Naive thymus-derived CD4-positive, alpha-beta T cell (primary cell): ENCODE measurements at regions not wholly inside any gene's neighbourhood (a gene's known extent, or its start where the extent isn't known, plus 50 kb on each side); places are given as distances from the start of the nearest gene placed in this dataset.
"Not testable (repeated sequence)": the region's sequence is repeated elsewhere in the genome, so short reads cannot be mapped to it uniquely, and the experiment has no call there.

Source experiments
- ATAC-seq: fragments of 150-1000 bp; cut with Tn5 transposase; 2 replicates; pipeline ENCODE4 v1.10.0; 2021; ENCODE audit warnings: mild to moderate bottlenecking, moderate library complexity
- CTCF ChIA-PET: fragments of 350-600 bp; sonication (Branson Sonifier 250); formaldehyde crosslinking; loops from one replicate; lab custom pipeline; 2021; ENCODE audit warnings: antibody characterized with exemption; lab: Charles Lee
- POLR2A ChIA-PET: fragments of 350-600 bp; sonication (Branson Sonifier 250); formaldehyde crosslinking; loops from one replicate; lab custom pipeline; 2021; ENCODE audit warnings: antibody characterized with exemption, inconsistent platforms; lab: Charles Lee
- DNase-seq, 9 donors: peaks; one replicate each; pipeline versions ENCODE4 v3.0.0 to v3.0.0-alpha.2; 2020 to 2022; ENCODE audit warnings: mixed read lengths in 1 of 9
- H3K27ac ChIP-seq: one replicate; pipeline ENCODE4 v1.7.0; 2013; ENCODE audit warnings: mild to moderate bottlenecking, low read depth, low read length, moderate library complexity
- H3K27me3 ChIP-seq, 2 donors: one replicate each; pipeline ENCODE4 v1.7.0; 2013; ENCODE audit warnings: low read length in 2 of 2, mild to moderate bottlenecking in 2 of 2, moderate library complexity in 2 of 2; ENCODE audit not compliant: control insufficient read depth in 2 of 2, insufficient read depth in 2 of 2
- H3K36me3 ChIP-seq, 3 experiments: 1 replicate in 2 of 3; 2 replicates in 1 of 3; pipeline ENCODE4 v1.7.0; 2013; ENCODE audit warnings: low read length in 3 of 3, mild to moderate bottlenecking in 3 of 3, moderate library complexity in 1 of 3; ENCODE audit not compliant: insufficient read depth in 3 of 3, control insufficient read depth in 2 of 3
- H3K4me1 ChIP-seq, 2 donors: one replicate each; pipeline ENCODE4 v1.7.0; 2013; ENCODE audit warnings: low read length in 2 of 2, mild to moderate bottlenecking in 2 of 2, moderate library complexity in 1 of 2; ENCODE audit not compliant: control insufficient read depth in 2 of 2, insufficient read depth in 2 of 2
- H3K4me3 ChIP-seq: 2 replicates; pipeline ENCODE4 v1.7.0; 2013; ENCODE audit warnings: mild to moderate bottlenecking, low read length
- H3K9me3 ChIP-seq, 3 experiments: 1 replicate in 2 of 3; 2 replicates in 1 of 3; pipeline ENCODE4 v1.7.0; 2013; ENCODE audit warnings: low read length in 3 of 3; ENCODE audit not compliant: control insufficient read depth in 2 of 3
- H3K27ac Mint-ChIP-seq, 9 donors: one replicate each; pipeline ENCODE4 v1.8.0; 2020 to 2022; ENCODE audit warnings: mixed read lengths in 9 of 9, mild to moderate bottlenecking in 8 of 9, moderate library complexity in 5 of 9, inconsistent platforms in 2 of 9
- H3K27me3 Mint-ChIP-seq, 5 donors: one replicate each; pipeline ENCODE4 v1.8.0; 2021 to 2022; ENCODE audit warnings: mixed read lengths in 5 of 5, mild to moderate bottlenecking in 1 of 5
- H3K36me3 Mint-ChIP-seq, 5 donors: one replicate each; pipeline ENCODE4 v1.8.0; 2020 to 2022; ENCODE audit warnings: mixed read lengths in 5 of 5, mild to moderate bottlenecking in 3 of 5, inconsistent platforms in 1 of 5
- H3K4me1 Mint-ChIP-seq, 7 donors: one replicate each; pipeline ENCODE4 v1.8.0; 2020 to 2022; ENCODE audit warnings: mixed read lengths in 7 of 7, mild to moderate bottlenecking in 3 of 7, inconsistent platforms in 1 of 7
- H3K4me3 Mint-ChIP-seq, 10 donors: one replicate each; pipeline ENCODE4 v1.8.0; 2020 to 2022; ENCODE audit warnings: mild to moderate bottlenecking in 10 of 10, mixed read lengths in 10 of 10, moderate library complexity in 6 of 10, inconsistent platforms in 2 of 10
- H3K9me3 Mint-ChIP-seq, 11 donors: one replicate each; pipeline ENCODE4 v1.8.0; 2020 to 2022; ENCODE audit warnings: mixed read lengths in 11 of 11, mild to moderate bottlenecking in 4 of 11, inconsistent platforms in 1 of 11, moderate library complexity in 1 of 11
- intact Hi-C, 2 donors: fragments of 100-400 bp; cut with micrococcal nuclease; formaldehyde crosslinking; loops; one replicate each; pipeline ENCODE4 v1.15.1; 2023

DNA sequence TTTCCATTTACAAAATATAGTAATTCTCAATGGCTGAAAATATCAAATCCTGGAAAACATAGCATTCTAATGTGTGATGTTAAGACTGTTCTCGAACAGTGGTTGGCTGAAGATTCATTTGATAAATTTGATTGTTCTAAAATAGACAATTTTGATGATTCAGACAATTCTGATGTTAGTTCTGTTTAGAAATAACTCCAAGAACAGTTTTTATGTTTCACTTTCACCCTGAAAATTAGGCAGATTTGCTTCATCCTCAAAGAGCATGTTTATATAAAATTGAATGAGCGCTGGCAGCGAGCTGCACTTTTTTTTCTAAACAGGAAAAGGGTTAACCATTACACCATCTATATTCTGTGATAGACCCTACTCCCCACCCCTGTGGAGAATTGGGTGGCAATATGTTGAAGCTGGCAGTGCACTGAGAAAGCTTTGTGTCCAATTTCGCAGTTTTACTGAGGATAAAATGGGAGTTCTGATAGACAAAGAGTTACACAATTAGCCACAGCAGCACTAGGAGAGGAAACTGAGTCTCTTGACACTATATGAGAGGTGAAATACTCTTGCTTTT is 69.6 kb upstream of the TMED7 start:
- Mint-ChIP-seq H3K4me1 (no peaks in the 10 kb centered on the region), H3K4me3 (no peak overlapping the region), H3K27me3 (peaks cover 12 to 28% (median 19%) of the 10 kb centered on the region in 5 donors), H3K27ac (no peak overlapping the region), H3K36me3 (no peaks in the 10 kb centered on the region), H3K9me3 (no peaks in the 10 kb centered on the region)
- Histone ChIP-seq H3K9me3 (no peaks in the 10 kb centered on the region), H3K27ac (no peak overlapping the region), H3K36me3 (no peaks in the 10 kb centered on the region), H3K4me1 (no peaks in the 10 kb centered on the region), H3K27me3 (no peaks in the 10 kb centered on the region), H3K4me3 (no peak overlapping the region)
- intact Hi-C loops, result no loop called here
- ChIA-PET CTCF (no interaction called here), POLR2A (no interaction called here)
- DNase-seq (no peak), ATAC-seq (no peak)

DNA sequence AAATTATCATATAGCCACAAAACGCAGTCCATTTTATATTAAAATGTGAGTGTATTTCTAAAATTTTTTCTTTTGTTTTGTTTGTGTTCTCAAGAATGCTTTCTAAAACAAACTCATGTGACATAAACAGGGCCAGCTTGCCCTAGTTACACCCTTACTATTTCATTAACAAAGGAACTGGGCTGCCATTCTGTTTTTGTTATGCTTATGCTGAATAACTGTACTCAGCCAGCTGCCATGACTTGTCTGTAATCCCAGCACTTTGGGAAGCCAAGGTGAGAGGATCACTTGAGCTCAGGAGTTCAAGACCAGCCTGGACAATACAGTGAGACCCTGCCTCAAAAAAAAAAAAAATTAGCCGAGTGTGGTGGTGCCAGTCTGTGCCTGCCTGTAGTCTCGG is 66.0 kb upstream of the TMED7 start:
- H3K36me3 Mint-ChIP-seq, POLR2A ChIA-PET, H3K27ac ChIP-seq, H3K36me3 ChIP-seq, H3K4me3 ChIP-seq, CTCF ChIA-PET, ATAC-seq, H3K4me1 ChIP-seq, H3K9me3 Mint-ChIP-seq, H3K4me1 Mint-ChIP-seq, intact Hi-C loops, DNase-seq, H3K4me3 Mint-ChIP-seq, H3K27me3 ChIP-seq, H3K27ac Mint-ChIP-seq, H3K9me3 ChIP-seq: not testable (repeated sequence)
- peaks cover 14 to 46% (median 41%) of the 10 kb centered on the region in 5 donors for H3K27me3 Mint-ChIP-seq

DNA sequence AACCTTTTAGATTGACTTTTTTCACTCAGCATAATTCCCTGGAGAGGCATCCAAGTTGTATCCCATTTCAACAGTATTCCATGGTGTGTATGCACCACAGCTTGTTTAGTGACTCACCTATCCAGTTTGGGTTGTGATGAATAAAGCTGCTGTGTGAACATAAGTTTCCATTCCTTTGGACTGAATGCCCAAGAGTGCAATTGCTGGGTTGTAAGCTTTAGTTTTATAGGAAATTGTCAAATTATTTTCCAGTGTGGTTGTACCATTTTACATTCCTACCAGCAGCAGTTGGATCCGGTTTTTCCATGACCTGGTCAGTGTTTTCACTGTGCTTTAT is 60.9 kb upstream of the TMED7 start:
- ChIA-PET CTCF (no interaction called here), POLR2A (no interaction called here)
- no peaks in the 10 kb centered on the region for H3K4me1 ChIP-seq
- H3K4me3 ChIP-seq, result no peak overlapping the region
- no peaks in the 10 kb centered on the region for H3K36me3 ChIP-seq
- no peak overlapping the region for H3K27ac Mint-ChIP-seq
- no peak overlapping the region for H3K4me3 Mint-ChIP-seq
- H3K4me1 Mint-ChIP-seq, result no peaks in the 10 kb centered on the region
- peaks cover 26 to 50% (median 40%) of the 10 kb centered on the region in 5 donors for H3K27me3 Mint-ChIP-seq
- H3K9me3 Mint-ChIP-seq, result peaks cover 0 to 5% (median 0%) of the 10 kb centered on the region in 11 donors
- no peaks in the 10 kb centered on the region for H3K9me3 ChIP-seq
- DNase-seq (no peak), ATAC-seq (no peak)
- intact Hi-C loops, result no loop called here
- no peak overlapping the region for H3K27ac ChIP-seq
- no peaks in the 10 kb centered on the region for H3K27me3 ChIP-seq
- no peaks in the 10 kb centered on the region for H3K36me3 Mint-ChIP-seq

DNA sequence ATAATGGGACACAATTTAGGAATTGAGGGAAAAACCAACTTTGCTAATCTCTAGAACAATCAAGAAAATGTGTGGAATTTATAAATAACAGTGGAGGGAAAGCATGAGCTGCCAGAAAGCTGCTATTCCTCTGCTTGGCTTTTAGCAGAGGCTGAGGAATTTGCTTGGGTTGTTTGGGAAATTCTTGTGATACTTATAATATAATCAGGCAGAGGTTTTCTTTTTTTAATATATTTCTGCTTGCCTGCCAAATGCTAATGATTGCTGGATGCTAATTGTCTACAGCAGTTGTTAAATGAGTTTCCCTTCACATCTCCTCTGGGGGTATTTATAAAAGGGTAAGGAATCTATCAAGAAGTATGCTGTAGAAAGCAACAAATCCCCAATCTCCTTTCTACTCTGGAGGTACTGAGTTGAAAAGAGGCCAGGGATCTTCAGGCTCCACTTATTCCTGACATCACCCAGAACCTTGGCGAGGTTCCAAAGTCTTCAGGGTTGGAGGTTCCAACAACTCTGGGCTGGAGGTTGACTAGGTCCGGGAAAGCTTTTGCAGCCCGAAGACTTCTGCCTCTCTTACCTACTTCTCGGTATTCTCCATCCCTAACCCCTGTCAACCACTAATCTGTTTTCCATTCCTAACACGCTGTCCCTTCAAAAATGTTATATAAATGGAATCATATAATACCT is 60.4 kb upstream of the TMED7 start:
- Histone ChIP-seq H3K9me3 (no peaks in the 10 kb centered on the region), H3K27me3 (no peaks in the 10 kb centered on the region), H3K27ac (no peak overlapping the region), H3K4me1 (no peaks in the 10 kb centered on the region), H3K4me3 (no peak overlapping the region), H3K36me3 (no peaks in the 10 kb centered on the region)
- CTCF ChIA-PET, result no interaction called here
- intact Hi-C loops, result no loop called here
- no peak overlapping the region for H3K27ac Mint-ChIP-seq
- POLR2A ChIA-PET, result no interaction called here
- DNase-seq, result no peak
- no peak overlapping the region for H3K4me3 Mint-ChIP-seq
- H3K4me1 Mint-ChIP-seq, result no peaks in the 10 kb centered on the region
- H3K36me3 Mint-ChIP-seq, result no peaks in the 10 kb centered on the region
- peaks cover 0 to 5% (median 0%) of the 10 kb centered on the region in 11 donors for H3K9me3 Mint-ChIP-seq
- peaks cover 26 to 50% (median 40%) of the 10 kb centered on the region in 5 donors for H3K27me3 Mint-ChIP-seq
- ATAC-seq, result no peak

DNA sequence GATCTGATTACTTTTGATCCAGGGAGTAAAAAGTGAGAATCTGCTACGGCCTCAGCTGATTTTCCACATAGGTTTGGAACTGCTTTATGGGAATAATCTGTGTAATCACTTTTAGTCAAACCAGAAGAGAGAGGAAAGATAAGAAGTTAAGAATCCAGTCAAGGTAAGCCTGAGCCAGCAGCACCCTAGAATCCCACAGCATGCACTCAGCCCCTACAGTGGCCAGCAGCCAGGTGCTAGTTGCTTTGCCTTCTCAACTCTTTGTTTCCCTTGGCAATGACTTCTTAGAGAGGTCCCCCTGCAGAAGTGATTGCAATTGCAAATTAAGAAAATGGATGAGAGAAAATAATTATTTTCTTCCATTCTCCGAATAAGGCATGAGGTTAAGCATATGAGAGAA is 59.7 kb upstream of the TMED7 start:
- intact Hi-C loops, result no loop called here
- Histone ChIP-seq H3K4me1 (no peaks in the 10 kb centered on the region), H3K27me3 (no peaks in the 10 kb centered on the region), H3K36me3 (no peaks in the 10 kb centered on the region), H3K9me3 (no peaks in the 10 kb centered on the region), H3K4me3 (no peak overlapping the region), H3K27ac (no peak overlapping the region)
- no peak overlapping the region for H3K27ac Mint-ChIP-seq
- no peaks in the 10 kb centered on the region for H3K36me3 Mint-ChIP-seq
- ChIA-PET POLR2A (no interaction called here), CTCF (no interaction called here)
- DNase-seq (no peak), ATAC-seq (no peak)
- H3K4me3 Mint-ChIP-seq, result no peak overlapping the region
- no peaks in the 10 kb centered on the region for H3K4me1 Mint-ChIP-seq
- H3K9me3 Mint-ChIP-seq, result peaks cover 0 to 5% (median 0%) of the 10 kb centered on the region in 11 donors
- peaks cover 26 to 50% (median 40%) of the 10 kb centered on the region in 5 donors for H3K27me3 Mint-ChIP-seq

DNA sequence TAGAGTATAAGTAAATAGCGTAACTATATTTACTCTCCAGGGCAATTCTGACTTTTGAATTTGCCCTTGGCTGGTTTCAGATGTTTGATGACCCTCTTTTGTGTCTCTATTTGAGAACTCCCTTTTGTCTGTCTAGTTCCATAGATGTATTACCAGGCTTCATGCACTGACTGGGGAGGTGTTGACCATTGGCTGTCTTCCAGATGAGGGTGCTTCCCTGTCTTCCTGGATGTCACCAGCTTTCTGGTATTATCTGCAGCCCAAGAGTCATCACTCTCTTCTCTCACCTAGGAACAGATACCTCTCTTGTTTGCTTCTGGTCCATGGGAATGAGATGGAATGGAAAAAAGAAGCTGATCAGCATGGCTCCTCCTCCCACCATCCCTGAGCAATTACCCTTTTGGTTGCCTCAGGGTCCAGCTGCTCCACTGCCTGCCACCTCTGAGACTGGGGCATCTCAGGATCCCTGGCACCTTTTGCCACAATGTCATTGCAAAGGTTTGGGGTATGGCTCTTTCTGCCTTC is 58.7 kb upstream of the TMED7 start:
- H3K4me1 Mint-ChIP-seq, result no peaks in the 10 kb centered on the region
- intact Hi-C loops, result no loop called here
- CTCF ChIA-PET, result no interaction called here
- DNase-seq, result no peak
- no peak overlapping the region for H3K4me3 Mint-ChIP-seq
- Histone ChIP-seq H3K4me3 (no peak overlapping the region), H3K27ac (no peak overlapping the region), H3K36me3 (no peaks in the 10 kb centered on the region), H3K4me1 (no peaks in the 10 kb centered on the region), H3K9me3 (no peaks in the 10 kb centered on the region), H3K27me3 (no peaks in the 10 kb centered on the region)
- H3K27me3 Mint-ChIP-seq, result peaks cover 23 to 43% (median 37%) of the 10 kb centered on the region in 5 donors
- POLR2A ChIA-PET, result no interaction called here
- H3K9me3 Mint-ChIP-seq, result peaks cover 0 to 5% (median 0%) of the 10 kb centered on the region in 11 donors
- no peak for ATAC-seq
- no peak overlapping the region for H3K27ac Mint-ChIP-seq
- H3K36me3 Mint-ChIP-seq, result no peaks in the 10 kb centered on the region

DNA sequence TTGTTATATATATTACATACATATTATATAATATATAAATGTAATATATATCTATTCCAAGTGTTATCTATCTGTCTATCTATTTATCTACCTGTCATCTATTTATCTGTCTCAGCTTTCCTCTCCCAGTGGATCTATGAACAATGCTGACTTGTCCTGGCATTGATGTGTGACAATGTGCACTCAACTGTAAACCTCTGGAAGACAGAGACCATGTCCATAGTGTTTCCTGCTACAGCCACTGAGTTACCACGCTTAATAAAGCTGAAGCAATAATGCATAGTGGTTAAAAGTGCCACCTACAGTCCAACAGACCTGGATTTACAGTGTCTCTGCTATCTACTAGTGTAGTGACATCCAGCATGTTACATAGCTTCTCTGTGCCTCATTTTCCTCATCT is 57.2 kb upstream of the TMED7 start:
- peaks cover 0 to 5% (median 0%) of the 10 kb centered on the region in 11 donors for H3K9me3 Mint-ChIP-seq
- H3K27ac Mint-ChIP-seq, result no peak overlapping the region
- Histone ChIP-seq H3K36me3 (no peaks in the 10 kb centered on the region), H3K4me1 (no peaks in the 10 kb centered on the region), H3K27me3 (no peaks in the 10 kb centered on the region), H3K4me3 (no peak overlapping the region), H3K9me3 (no peaks in the 10 kb centered on the region), H3K27ac (no peak overlapping the region)
- ATAC-seq (no peak), DNase-seq (no peak)
- no peaks in the 10 kb centered on the region for H3K4me1 Mint-ChIP-seq
- ChIA-PET CTCF (no interaction called here), POLR2A (no interaction called here)
- no peaks in the 10 kb centered on the region for H3K36me3 Mint-ChIP-seq
- peaks cover 18 to 30% (median 26%) of the 10 kb centered on the region in 5 donors for H3K27me3 Mint-ChIP-seq
- intact Hi-C loops, result no loop called here
- H3K4me3 Mint-ChIP-seq, result no peak overlapping the region
